ENCODE measurements at regions not wholly inside any gene's neighbourhood (a gene's known extent, or its start where the extent isn't known, plus 50 kb on each side); places are given as distances from the start of the nearest gene placed in this dataset.

DNA sequence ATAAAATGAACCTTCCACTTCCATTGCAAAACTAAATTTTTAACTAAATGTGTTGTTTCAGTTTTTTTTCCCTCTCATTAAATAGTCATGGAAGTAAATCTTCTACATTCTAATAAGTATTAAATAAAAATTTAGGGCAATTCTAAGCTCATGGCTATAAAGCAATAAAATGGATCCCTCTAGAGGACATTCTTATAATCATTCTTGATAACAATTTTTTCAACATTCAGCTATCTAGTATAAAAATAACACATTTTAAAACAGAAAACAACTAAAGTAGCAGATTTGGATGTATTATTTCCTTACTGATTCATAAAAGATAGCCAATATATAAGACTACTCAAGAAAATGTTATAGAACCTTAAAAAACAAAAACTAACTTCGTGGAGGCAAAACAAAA lies 393.1 kb downstream of the PLOD2 start:
- TF ChIP-seq RAD21 (IDR thresholded peaks at IDR 0.05; ENCODE audit: low read depth), result peak; percentile 31
- TF ChIP-seq REST (IDR thresholded peaks at IDR 0.05; ENCODE audit: low read depth), result no peak
- TF ChIP-seq EGR1 (IDR thresholded peaks at IDR 0.05), result no peak
- no peak for TF ChIP-seq TCF12 (IDR thresholded peaks at IDR 0.05; ENCODE audit: low read depth)

- TF ChIP-seq ZBTB7A (IDR thresholded peaks at IDR 0.05; ENCODE audit: low read depth) (no peak), MAX (IDR thresholded peaks at IDR 0.05) (no peak), TEAD4 (IDR thresholded peaks at IDR 0.05) (no peak), FOXM1 (IDR thresholded peaks at IDR 0.05; ENCODE audit: borderline replicate concordance, low read depth) (no peak), RAD21 (IDR thresholded peaks at IDR 0.05; ENCODE audit: low read depth) (peak; percentile 69), YY1 (IDR thresholded peaks at IDR 0.05; ENCODE audit: low read depth) (no peak), EP300 (IDR thresholded peaks at IDR 0.05; ENCODE audit: borderline replicate concordance) (no peak)
Observed at GRCh38 chr3:145776782-145777408, 384.1 kb downstream of the PLOD2 start.

DNA sequence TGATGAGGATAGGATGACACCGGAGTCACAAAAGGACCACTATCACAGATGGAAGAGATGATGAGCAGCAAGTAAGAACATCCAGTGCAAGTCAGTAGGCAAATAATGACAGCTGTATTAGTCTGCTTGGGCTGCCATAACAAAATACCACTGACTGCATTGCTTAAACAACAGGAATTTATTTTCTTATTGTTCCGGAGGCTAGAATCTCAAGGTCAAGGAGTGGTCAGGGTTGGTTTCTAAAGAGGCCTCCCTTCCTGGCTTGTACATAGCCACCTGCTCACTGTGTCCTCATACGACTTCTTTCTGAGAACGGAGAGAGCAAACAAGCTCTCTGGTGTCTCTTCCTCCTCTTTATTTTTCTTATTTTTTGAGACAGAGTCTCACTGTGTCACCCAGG lies 380.7 kb downstream of the PLOD2 start:
- TF ChIP-seq EP300 (IDR thresholded peaks at IDR 0.05; ENCODE audit: borderline replicate concordance), result no peak

DNA sequence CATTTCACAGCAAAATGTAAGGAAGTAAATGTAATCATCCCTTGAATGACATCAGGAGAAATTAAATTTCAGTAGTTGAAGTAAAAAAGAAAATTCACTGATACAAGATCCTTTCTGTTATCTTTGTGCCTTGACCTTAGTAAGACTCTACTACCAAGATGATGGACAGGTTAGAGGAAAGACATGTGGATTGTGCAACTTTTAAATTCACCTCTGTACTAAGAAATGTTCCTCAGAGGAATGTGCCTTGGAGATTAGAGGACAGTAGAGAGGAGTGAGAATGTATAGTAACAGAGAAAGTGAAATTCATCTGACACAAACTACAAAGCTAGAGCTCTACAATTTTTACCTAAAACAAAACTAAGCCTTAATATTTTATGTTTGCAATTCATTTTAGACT lies 375.3 kb downstream of the PLOD2 start:
- TF ChIP-seq YY1 (IDR thresholded peaks at IDR 0.05; ENCODE audit: low read depth) (no peak), CEBPB (IDR thresholded peaks at IDR 0.05) (peak; percentile 11; the same call in 1 of the 2 replicates)
- TF ChIP-seq, protein P1, sequence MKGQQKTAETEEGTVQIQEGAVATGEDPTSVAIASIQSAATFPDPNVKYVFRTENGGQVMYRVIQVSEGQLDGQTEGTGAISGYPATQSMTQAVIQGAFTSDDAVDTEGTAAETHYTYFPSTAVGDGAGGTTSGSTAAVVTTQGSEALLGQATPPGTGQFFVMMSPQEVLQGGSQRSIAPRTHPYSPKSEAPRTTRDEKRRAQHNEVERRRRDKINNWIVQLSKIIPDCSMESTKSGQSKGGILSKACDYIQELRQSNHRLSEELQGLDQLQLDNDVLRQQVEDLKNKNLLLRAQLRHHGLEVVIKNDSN (IDR thresholded peaks at IDR 0.05), result no peak

DNA sequence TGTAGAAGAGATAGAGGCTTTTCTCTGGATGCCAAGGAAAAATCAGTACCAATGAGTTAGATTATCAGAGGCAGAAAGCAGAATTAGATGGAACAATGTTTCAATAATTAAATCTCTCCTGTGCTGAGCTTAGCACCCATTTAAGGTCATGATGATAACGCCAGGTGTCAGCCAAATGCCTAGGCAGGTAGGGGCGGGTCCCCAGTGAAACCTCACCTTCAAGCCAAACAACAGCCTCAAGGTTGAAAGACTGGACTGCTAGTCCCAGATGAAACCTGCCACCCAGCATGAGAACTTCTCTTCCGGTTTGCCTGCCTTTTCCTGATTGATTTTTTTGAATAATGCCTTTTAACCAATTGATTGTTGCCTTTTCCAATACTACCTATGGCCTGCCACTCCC lies 363.0 kb downstream of the PLOD2 start:
- TF ChIP-seq, protein P1 (IDR thresholded peaks at IDR 0.05), result no peak
- no peak for TF ChIP-seq CREB1 (IDR thresholded peaks at IDR 0.05; ENCODE audit: low read depth)
- no peak for TF ChIP-seq NFIC (IDR thresholded peaks at IDR 0.05)
- no peak for TF ChIP-seq ZBTB7A (IDR thresholded peaks at IDR 0.05; ENCODE audit: low read depth)
- no peak for TF ChIP-seq TCF12 (IDR thresholded peaks at IDR 0.05; ENCODE audit: low read depth)
- TF ChIP-seq TAF1 (IDR thresholded peaks at IDR 0.05; ENCODE audit: low read depth), result no peak
- TF ChIP-seq FOXM1 (IDR thresholded peaks at IDR 0.05; ENCODE audit: borderline replicate concordance, low read depth), result no peak
- no peak for TF ChIP-seq EP300 (IDR thresholded peaks at IDR 0.05; ENCODE audit: borderline replicate concordance)

GRCh38 chr3:145798696-145799537 lies 362.1 kb downstream of the PLOD2 start:
- no peak for TF ChIP-seq TCF12 (IDR thresholded peaks at IDR 0.05; ENCODE audit: low read depth)
- TF ChIP-seq TEAD4 (IDR thresholded peaks at IDR 0.05), result no peak
- TF ChIP-seq RAD21 (IDR thresholded peaks at IDR 0.05; ENCODE audit: low read depth), result no peak
- TF ChIP-seq, protein P1 (IDR thresholded peaks at IDR 0.05), result no peak

- no peak for TF ChIP-seq YY1 (IDR thresholded peaks at IDR 0.05; ENCODE audit: low read depth)
- no peak for TF ChIP-seq TEAD4 (IDR thresholded peaks at IDR 0.05)
- TF ChIP-seq NFIC (IDR thresholded peaks at IDR 0.05), result no peak
- TF ChIP-seq, protein P1 (IDR thresholded peaks at IDR 0.05), result no peak
- no peak for TF ChIP-seq TAF1 (IDR thresholded peaks at IDR 0.05; ENCODE audit: low read depth)
- TF ChIP-seq CREB1 (IDR thresholded peaks at IDR 0.05; ENCODE audit: low read depth), result no peak
- no peak for TF ChIP-seq FOXM1 (IDR thresholded peaks at IDR 0.05; ENCODE audit: borderline replicate concordance, low read depth)
- TF ChIP-seq CEBPB (IDR thresholded peaks at IDR 0.05), result no peak
- no peak for TF ChIP-seq RAD21 (IDR thresholded peaks at IDR 0.05; ENCODE audit: low read depth)
- no peak for TF ChIP-seq REST (IDR thresholded peaks at IDR 0.05; ENCODE audit: low read depth)
Observed at GRCh38 chr3:145801696-145802095, 359.3 kb downstream of the PLOD2 start.
